CD4-positive, alpha-beta T cell treated with Interleukin-17A for 4 hours (primary cell): ENCODE measurements at regions not wholly inside any gene's neighbourhood (a gene's known extent, or its start where the extent isn't known, plus 50 kb on each side); places are given as distances from the start of the nearest gene placed in this dataset.

ENCODE experiments used
- DNase-seq: peaks from one replicate; pipeline ENCODE4 v3.0.0-alpha.2; 2020; ENCODE audit warnings: mixed read lengths

GRCh38 chr11:82676483-82677094 lies 57.1 kb downstream of the FAM181B start:
- no peak for DNase-seq

GRCh38 chr11:82675838-82676237 lies 57.8 kb downstream of the FAM181B start:
- no peak for DNase-seq

- DNase-seq = no peak
These were observed 60.0 kb downstream of the FAM181B start for GRCh38 chr11:82673631-82674030.

- DNase-seq = no peak
These were observed 62.2 kb downstream of the FAM181B start for GRCh38 chr11:82671451-82671850.

GRCh38 chr11:82663535-82663934 lies 70.1 kb downstream of the FAM181B start:
- no peak for DNase-seq

- no peak for DNase-seq
These were observed 79.9 kb downstream of the FAM181B start for GRCh38 chr11:82653752-82654151.

GRCh38 chr11:82639251-82639650 lies 94.4 kb downstream of the FAM181B start:
- DNase-seq = no peak

GRCh38 chr11:82636615-82637014 lies 97.0 kb downstream of the FAM181B start:
- DNase-seq = no peak

GRCh38 chr11:82634091-82634490 lies 99.6 kb downstream of the FAM181B start:
- DNase-seq = no peak

- DNase-seq = no peak
These were observed 101.7 kb downstream of the FAM181B start for GRCh38 chr11:82631722-82632630.

GRCh38 chr11:82610671-82611070 lies 123.0 kb downstream of the FAM181B start:
- DNase-seq = no peak

- no peak for DNase-seq
These were observed 126.9 kb downstream of the FAM181B start for GRCh38 chr11:82606738-82607137.

- DNase-seq = no peak
These were observed 132.0 kb downstream of the FAM181B start for GRCh38 chr11:82601711-82602110.

GRCh38 chr11:82599836-82600235 lies 133.8 kb downstream of the FAM181B start:
- no peak for DNase-seq

- no peak for DNase-seq
These were observed 147.1 kb downstream of the FAM181B start for GRCh38 chr11:82586581-82586980.

GRCh38 chr11:82577246-82577645 lies 156.4 kb downstream of the FAM181B start:
- no peak for DNase-seq

GRCh38 chr11:82560836-82561235 lies 172.8 kb downstream of the FAM181B start:
- DNase-seq = no peak

- no peak for DNase-seq
These were observed 174.1 kb downstream of the FAM181B start for GRCh38 chr11:82559609-82560008.

GRCh38 chr11:82557274-82557673 lies 176.4 kb downstream of the FAM181B start:
- no peak for DNase-seq

- DNase-seq = no peak
These were observed 177.5 kb downstream of the FAM181B start for GRCh38 chr11:82556210-82556609.

- no peak for DNase-seq
These were observed 186.8 kb downstream of the FAM181B start for GRCh38 chr11:82546661-82547557.

GRCh38 chr11:82539669-82540068 lies 194.0 kb downstream of the FAM181B start:
- no peak for DNase-seq

GRCh38 chr11:82536706-82537105 lies 197.0 kb downstream of the FAM181B start:
- DNase-seq = no peak
